Inflammatory macrophage (primary cell): ENCODE measurements at regions not wholly inside any gene's neighbourhood (a gene's known extent, or its start where the extent isn't known, plus 50 kb on each side); places are given as distances from the start of the nearest gene placed in this dataset.
"Not testable (repeated sequence)": the region's sequence is repeated elsewhere in the genome, so short reads cannot be mapped to it uniquely, and the experiment has no call there.

Experiments used
- DNase-seq, 2 donors: peaks; one replicate each; pipeline ENCODE4 v3.0.0-alpha.2; 2020 to 2022

DNA sequence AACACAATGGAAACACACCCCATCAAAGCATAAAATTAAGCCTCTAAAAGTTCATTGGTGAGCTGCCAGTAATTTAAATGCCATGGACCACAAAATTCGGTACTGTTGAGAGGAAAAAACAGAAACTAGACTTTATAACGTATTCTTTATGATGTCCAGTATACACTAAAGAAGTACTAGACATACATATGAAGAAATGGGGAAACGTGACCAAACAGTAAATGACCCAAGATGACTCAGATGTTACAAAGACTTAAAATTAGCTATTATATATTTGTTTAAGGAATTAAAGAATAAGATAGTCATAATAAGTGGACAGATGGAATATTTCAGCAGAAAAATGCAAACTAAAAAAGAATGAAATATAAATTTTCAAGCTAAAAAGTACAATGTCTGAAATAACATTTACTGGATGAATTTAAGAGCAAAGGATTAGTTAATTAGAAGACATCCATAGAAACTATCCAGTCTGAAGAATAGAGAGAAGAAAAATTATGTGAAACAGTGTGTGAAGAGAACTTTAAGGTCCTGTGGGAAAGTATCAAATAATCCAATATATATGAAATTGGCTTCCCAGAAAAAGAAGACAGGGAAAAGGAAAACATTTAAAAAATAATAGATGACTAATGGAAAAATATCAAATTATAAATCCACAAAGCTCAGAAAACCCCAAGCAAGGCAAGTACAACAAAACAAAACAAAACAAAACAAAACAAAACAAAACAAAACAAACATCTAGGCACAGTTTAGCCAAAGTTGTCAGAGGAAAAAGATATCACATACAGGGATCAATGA lies 69.4 kb downstream of the SAMD9 start:
- DNase-seq, result peak in 1 of 2 donors; percentile 10

DNA sequence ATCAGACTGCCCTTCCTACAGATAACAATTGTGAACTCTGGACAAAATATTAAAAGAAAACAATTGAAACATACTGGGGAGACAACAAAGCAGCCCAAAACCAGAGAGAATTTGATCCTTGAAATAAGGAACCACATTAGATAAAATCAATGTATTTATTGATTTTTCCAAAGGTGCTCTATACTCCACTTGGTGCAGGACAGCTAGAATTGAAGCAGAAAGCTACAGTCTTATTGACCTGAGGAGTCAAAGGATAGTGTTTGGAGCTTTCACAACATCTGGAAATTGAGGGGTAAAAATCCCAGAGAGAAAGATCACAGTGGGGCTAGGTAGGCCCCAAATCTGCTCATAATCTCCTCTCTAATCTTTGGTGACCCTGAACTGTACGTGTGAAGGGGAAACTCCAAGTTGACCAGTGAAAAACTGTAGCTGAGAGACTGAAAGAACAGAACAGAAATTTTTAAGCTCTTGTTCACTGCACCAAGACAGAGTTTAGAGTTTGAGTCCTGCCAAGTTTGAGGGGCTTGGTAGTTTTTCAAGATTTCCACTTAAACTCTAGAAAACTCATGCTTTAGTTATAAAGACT lies 70.2 kb downstream of the SAMD9 start:
- DNase-seq, result no peak

DNA sequence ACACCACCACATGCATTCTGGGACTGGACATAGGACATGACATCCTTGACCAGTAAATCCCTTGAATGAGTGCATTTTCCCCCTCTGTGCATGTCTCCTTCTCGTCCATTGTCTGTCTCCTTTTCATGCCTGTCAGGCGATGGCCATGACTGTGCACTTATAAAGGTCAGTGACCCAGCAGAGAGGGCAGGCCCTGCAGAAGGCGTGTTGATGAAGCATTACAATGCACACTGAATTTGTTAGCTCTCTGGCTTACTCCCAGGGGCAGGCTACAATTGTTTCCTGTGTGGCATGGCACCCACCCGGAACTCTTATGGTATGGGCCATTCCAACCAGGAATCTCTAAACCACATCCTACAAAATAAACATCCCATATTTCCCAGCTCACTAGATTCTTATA lies 71.1 kb downstream of the SAMD9 start:
- no peak for DNase-seq

DNA sequence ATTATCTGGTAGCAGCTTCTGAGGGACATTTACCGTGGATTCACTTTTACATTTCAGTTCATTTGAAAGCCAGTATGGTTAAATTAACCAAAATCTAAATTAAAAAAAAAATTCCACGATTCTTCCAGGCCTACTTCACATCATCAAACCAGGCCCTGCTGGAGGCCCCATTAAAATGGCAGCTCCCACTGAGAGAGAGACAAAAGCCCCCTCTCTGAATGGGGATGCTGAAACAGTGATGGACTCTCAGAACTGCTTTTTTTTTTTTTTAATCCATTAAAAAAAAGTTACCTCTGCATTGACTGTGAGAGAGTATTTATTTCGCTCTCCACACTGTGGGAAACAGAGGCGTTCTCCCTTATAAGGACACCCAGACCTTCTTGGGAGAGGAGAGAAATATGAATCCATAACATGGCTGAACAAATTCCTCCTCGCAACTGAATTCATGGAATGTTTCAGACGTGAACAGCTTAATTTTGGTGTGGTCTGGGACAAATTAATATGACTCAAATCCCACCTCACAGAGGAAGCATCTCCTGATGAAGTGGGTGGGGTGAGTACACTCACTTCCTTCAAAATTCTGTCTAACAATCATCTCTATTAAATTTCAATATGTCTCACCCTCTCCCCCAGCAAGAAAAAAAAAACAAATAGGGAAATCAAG lies 73.5 kb downstream of the SAMD9 start:
- no peak for DNase-seq

DNA sequence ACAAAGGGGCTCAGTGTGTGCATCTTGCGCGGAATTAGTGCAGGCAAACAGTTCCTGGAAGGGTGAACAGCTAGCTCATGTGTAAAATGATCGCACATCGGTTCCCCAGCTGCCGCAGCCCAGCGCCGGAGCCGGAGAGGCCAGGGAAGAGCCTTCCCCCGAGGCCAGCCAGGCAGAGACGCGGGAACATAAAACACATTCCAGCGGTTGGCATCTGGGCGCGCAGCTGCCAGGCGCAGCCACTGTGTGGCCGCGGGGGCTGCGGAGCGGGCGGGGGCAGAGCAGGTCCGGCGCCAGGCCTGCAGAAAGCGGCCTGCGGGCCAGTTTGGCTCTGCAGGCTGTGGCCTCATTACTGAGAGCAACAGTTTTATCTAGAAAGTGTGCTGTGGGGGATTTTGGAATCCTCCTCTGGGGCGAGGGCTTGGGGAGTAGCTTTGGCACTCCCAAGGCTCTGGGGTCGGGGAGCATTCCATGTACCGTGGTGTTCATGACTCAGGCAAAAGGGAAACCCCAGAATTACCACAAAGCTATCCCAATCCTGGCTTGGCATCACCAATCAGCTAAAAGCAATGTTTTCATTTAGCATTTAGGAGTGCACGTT lies 74.3 kb downstream of the SAMD9 start:
- no peak for DNase-seq

DNA sequence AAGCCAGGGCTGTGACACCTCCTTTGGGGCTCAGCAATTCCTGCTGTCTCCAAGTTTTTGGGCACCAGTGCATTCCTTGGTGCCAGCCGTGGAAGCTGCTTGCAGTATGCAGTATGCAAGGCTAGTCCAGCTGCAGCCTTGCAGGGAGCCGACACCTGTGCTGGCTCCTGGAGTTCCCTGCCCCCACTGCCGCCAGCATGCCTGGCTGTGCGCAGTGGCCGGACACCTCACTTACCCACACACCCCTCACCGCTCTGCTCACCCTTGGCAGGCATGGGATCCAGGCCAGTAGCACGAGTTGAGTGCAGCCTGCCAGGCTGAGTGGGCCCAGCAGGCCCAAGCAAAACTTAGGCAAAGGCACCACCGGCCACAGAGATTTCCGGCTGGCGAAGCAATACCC lies 77.4 kb downstream of the SAMD9 start:
- no peak for DNase-seq

DNA sequence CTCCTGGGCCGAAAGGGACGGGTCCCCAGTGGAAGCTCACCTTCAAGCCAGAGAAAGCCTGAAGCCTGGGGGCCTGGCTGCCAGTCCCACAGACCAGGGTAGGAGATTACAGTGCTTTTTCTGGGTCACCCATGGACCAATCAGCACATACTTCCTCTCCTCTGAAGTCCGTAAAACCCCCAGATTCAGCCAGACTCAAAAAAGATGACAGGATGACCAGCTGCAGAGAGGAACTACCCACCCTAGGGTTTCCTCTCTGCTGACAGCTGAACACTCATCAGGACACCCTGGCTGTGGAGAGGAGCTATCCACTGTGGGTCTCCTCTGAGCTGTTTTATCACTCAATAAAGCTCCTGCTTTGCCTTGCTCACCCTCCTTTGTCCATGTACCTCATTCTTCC lies 78.0 kb downstream of the SAMD9 start:
- DNase-seq, result no peak

DNA sequence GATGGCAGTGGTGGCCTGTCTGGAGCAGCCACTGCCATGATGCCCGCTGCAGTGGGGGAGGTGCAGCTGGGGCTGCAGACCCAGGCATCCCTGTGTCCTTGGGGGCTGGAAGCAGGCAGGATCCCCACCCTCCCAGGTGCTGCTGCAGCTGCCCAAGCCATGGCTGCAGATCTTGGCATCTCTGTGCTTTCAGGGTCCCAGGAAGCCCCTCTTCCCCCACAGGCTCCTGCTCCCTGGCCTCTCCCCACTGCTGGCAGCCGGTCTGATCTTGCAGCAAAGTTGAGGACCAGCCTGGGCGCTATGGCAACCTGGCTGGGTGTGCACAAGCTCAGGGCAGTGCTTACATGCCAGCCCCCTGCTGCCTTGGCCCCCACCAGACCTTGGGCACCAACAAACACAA lies 78.5 kb downstream of the SAMD9 start:
- DNase-seq, result no peak

DNA sequence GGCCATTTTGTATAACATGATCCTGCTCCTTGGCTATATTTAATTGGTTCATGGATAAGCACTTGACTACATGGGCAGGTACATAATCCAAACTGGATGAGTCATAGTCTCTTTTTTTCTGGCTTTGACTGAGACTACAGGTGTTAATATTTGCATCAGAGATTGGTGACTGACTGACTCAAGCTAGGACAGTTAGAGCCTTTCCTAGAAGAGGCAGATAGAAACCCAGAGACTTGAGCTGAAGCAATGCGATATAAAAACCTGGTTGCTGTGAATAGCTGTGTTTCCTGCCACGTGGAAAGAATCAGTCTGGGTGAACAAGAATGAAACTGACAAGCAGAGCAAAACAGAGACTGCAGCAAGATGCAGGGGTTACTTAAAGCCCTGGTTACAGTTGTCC lies 81.0 kb downstream of the SAMD9 start:
- DNase-seq, result no peak

DNA sequence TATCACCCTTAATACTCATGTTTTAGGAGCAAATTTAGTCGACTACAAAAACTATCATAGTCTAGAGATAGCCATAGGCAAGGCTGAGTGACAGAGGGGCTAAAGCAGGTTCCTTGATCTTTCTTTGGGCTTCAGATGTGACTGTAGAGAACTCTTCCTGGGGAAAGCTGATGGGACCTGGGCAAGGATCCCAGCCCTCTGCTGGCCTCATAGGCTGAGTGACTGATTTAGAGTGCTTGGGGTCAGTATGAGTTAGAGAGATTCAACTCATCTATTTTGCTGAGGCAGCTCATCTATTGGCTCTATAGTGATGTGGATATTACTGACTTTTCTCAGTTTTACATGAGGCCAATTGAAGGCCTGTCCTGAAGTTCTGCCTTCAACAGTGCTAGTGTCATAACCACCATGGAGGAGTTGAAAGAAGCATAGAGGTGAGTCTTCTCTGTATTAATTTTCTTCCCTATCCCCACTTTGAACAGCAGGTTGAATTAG lies 81.6 kb downstream of the SAMD9 start:
- DNase-seq, result no peak

DNA sequence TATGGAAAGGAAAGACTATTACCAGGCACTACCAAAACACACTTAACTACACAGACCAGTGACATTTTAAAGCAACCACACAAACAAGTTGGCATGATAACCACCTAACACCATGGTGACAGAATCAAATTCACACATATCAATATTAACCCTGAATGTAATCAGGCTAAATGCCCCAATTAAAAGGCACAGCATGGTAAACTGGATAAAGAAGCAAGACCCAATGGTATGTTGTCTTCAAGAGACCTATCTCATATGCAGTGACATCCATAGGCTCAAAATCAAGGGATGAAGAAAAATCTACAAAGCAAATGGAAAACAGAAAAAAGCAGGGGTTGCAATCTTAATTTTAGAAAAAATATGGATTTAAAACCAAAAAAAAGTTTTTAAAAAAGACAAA lies 86.0 kb downstream of the SAMD9 start:
- no peak for DNase-seq

DNA sequence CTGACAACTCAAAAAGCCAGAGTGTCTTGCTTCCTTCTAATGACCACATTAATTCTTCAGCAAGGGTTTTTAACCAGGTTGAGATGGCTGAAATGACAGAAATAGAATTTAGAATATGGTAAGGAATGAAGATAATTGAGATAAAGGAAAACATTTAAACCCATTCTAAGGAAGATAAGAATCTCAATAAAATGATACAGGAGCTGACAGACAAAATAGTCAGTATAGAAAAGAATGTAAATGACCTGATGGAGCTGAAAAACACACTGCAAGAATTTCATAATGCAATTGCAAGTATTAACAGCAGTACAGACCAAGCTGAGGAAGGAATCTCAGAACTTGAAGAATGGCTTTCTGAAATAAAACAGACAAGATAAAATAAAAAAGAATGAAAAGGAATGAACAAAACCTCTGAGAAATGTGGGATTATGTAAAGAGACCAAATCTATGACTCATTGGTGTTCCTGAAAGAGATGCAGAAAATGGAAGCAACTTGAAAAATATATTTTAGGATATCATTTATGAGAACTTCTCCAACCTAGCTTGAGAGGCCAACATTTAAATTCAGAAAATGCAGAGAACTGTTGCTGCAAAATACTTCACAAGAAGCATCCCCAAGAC lies 87.1 kb downstream of the SAMD9 start:
- DNase-seq, result no peak

DNA sequence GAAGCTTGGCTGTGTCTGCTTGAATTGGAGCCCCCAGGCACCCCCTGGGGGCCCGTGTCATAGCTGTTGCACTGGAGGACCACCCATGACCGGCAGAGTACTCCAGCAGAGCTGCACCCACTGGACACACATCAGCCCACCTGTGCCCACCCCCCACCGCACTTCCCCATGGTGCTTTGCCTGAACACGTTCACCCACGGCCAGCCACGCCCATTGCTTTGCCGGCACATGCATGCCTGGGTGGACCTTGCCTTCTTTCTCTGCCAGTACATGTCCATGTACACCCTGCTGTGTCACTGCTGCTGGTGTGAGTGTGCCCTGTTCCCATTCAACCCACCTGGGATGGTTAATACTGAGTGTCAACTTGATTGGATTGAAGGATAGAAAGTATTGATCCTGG lies 88.7 kb downstream of the SAMD9 start:
- no peak for DNase-seq

DNA sequence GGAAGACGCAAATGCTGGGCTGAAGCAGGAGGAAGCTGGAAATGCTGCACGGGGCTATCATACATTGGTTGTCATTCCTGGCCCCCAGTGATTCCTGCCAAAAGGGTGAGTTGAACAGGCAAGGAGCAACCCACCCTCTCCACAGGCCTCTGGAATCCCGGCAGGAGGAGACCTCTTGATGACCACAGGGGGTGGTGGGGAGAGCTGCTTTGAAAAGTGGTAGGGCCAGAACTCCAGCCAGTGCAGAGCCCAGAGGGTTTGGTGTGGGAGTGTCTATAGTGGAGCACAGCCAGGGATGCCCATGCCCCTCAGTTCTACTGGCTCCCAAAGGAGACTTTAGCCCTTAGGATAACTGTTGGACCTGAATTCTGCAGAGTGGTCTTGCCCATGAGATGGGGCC lies 89.2 kb downstream of the SAMD9 start:
- DNase-seq, result no peak

DNA sequence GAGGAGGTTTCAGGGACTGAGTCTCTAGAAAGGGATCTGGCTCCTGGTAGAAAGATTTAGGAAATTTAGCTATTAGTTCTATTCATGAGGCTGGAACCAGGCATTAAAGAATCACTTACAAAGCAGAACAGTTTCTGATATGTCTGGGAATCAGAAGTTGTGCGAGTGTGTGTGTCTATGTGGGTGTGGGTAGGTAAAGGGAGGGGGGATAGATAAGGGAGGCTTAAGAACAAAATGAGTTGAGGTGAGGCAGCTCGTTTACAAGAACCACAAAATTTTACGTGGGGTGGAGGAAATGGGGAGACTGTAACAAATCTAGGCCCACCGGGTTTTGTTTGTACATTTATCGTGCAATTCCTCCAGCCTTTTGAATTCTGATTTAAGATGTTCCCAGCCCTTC lies 90.7 kb downstream of the SAMD9 start:
- DNase-seq, result no peak

DNA sequence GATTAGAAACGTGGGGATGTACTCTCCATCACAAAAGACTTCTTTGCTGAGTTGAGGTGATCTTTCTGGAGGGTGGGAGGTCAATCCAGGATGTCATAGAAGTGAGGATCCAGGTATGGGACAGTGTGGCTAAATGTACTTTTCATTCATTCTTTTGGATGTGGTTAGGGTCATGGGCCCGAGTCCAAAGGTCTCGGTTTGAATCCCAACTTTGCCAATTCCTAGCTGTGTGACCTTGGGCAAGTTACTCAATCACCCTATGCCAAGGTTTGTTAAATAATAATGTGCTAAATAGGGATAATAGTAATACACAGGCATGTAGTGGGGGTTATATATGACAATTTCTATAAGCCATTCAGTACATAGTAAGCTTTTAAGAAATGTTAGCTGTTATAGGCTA lies 91.4 kb downstream of the SAMD9 start:
- no peak for DNase-seq

DNA sequence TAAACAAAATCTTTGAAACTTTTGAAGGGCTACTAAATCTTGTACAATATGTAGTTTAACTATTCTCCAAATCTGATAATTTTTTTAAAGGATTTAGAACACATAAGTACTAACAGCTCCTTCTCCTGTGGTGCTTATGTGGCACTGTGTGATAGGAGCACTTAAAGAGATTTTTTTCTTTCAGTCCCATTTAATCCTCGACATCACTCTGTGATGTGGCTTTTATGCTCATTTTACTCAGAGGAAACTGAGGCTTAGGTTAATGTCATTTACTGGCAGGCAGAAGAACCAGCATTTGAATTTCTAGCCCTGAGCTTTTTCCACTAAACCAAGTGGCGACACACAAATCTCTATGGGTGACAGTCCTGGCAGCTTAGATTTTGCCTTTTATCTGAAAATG lies 92.4 kb downstream of the SAMD9 start:
- DNase-seq, result no peak

DNA sequence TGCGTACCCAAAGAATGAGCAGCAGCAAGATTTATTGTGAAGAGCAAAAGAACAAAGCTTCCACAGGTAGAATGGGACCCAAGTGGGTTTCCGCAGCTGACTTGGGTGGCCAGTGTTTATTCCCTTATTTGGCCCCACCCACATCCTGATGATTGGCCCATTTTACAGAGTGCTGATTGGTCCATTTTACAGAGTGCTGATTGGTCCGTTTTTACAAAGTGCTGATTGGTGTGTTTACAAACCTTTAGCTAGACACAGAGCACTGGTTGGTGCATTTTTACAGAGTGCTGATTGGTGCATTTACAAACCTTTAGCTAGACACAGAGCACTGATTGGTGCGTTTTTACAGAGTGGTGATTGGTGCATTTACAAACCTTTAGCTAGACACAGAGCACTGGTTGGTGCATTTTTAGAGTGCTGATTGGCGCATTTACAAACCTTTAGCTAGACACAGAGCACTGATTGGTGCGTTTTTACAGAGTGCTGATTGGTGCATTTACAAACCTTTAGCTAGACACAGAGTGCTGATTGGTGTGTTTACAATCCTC lies 94.8 kb downstream of the SAMD9 start:
- not testable (repeated sequence) for DNase-seq

DNA sequence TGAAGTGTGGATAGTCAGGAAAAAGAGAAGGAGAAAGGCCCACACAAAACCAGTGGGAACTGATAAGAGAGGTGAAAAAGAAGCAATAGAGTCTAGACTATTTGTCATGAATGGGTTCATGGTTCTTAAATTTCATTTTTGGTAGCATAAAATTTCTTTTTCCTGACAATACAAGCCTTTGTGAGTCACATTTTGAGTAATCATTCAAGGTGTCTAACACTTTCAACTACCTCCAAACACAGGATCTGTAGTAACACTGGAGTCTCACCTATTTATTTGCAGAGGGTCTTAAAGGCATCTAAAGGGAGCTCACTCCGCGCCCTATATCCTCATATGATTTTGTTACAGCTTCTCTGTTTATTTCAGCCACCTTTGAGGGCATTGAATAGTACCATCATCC lies 96.0 kb downstream of the SAMD9 start:
- DNase-seq, result no peak

DNA sequence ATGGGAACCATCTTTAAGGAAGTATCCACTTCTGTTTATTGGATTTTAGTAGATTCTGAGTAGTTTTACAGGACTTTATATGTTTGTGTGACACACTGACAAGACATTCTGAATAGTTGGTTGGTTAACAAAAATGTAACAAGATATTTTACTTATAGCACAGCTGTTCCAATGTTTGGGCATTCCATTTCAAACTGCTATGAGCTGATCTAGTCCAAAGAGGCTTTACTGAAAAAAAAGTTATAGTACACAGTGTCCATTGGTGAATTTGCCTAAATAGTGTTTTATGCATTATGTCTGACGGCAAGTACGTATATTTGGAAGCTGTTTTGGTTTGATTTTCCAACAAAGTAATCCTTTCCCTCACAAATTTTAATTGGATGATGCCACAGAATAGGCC lies 99.1 kb downstream of the SAMD9 start:
- no peak for DNase-seq

DNA sequence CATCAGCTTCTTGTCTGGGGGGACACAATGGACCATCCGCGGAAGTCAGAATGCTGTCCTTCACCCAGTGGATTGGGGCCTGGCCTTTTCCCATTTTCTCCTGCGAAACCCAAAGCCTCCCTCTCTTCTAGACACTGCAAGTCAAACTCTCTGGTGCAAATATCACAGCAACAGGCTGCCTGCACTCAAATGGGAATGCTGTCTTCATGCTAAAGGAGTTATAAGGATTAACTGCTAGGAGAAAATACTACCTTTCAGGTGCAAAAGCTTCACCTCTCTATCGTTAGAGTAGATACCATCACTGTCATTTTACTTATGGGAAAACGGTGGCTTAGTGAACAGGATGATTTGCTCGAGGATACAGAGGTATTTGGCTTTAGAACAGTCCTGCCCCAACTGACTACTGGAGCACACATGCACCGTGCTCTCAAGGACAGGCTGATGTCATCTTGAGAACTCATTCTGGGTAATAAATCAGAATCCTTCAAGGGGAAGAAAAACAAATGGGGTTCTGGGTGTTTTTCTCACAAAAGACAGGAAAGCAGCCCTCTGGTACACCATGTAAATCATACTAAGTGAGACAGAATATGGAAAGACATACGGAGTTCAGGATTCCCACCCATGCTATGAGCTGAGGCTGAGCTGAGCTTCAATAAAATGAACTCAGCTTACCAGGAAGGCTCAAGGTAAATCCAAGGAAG lies 100.9 kb downstream of the SAMD9 start:
- DNase-seq, result no peak
